HepG2 (cell line): ENCODE measurements at regions not wholly inside any gene's neighbourhood (a gene's known extent, or its start where the extent isn't known, plus 50 kb on each side); places are given as distances from the start of the nearest gene placed in this dataset.

Experiments used
- ATAC-seq: fragments of 200-7000 bp; cut with Tn5 transposase; 3 replicates; pipeline ENCODE4 v1.9.1; 2020; ENCODE audit warnings: mild to moderate bottlenecking, moderate library complexity
- BruUV-seq: library from RNA; stranded (reverse); fragments of 400-500 nt; replicated peaks from 2 replicates; lab custom pipeline; 2021; lab: Mats Ljungman, UMichigan
- CTCF ChIA-PET: fragments of 300-600 bp; formaldehyde crosslinking; extraction: SDS; loops from one replicate; lab custom pipeline; 2021; ENCODE audit warnings: low total read pairs, inconsistent platforms, low intra/inter-chr PET ratio; lab: Yijun Ruan, JAX
- POLR2A ChIA-PET: fragments of 350-600 bp; sonication (Branson Sonifier 250); formaldehyde crosslinking; loops from one replicate; lab custom pipeline; 2020; ENCODE audit warnings: antibody characterized with exemption, inconsistent platforms; lab: Yijun Ruan, JAX
- DNase-seq: peaks from one replicate; pipeline ENCODE4 v3.0.0-alpha.2; 2015; ENCODE audit warnings: low spot score
- FAIRE-seq: peaks from 3 replicates; lab custom pipeline; 2011; peaks lifted over from hg19 to GRCh38; lab: Jason Lieb, UNC
- H2AFZ ChIP-seq: one replicate; pipeline ENCODE4 v1.6.1; 2011; ENCODE audit warnings: low read length, inconsistent platforms
- H3K27ac ChIP-seq: fragments of 300-600 bp; 3 replicates; pipeline ENCODE4 v1.8.0; 2011; ENCODE audit warnings: mixed run types, mild to moderate bottlenecking, mixed read lengths, low read length, inconsistent platforms; ENCODE audit not compliant: insufficient read depth; ENCODE audit errors: extremely low read length
- H3K27me3 ChIP-seq, 2 experiments: fragments of 200-600 bp in 1 of 2; 2 replicates in 1 of 2; 3 replicates in 1 of 2; pipeline versions ENCODE4 v1.6.0 to v1.8.0; 2011; ENCODE audit warnings: low read length in 2 of 2, mild to moderate bottlenecking in 2 of 2, moderate library complexity in 2 of 2, inconsistent platforms in 1 of 2; ENCODE audit not compliant: insufficient read depth in 2 of 2, control insufficient read depth in 1 of 2
- H3K36me3 ChIP-seq, 2 experiments: fragments of 200-600 bp in 1 of 2; replicated peaks in 1 of 2; 2 replicates in 1 of 2; 3 replicates in 1 of 2; pipeline versions ENCODE4 v1.5.1 to v1.8.0; 2011; ENCODE audit warnings: low read length in 2 of 2, inconsistent platforms in 1 of 2; ENCODE audit not compliant: insufficient read depth in 2 of 2, control insufficient read depth in 1 of 2
- H3K4me1 ChIP-seq: 2 replicates; pipeline ENCODE4 v1.5.1; 2012; ENCODE audit warnings: low read length, inconsistent platforms; ENCODE audit not compliant: insufficient read depth
- H3K4me2 ChIP-seq: 2 replicates; pipeline ENCODE4 v1.6.0; 2011; ENCODE audit warnings: low read depth, low read length, inconsistent platforms
- H3K4me3 ChIP-seq, 3 experiments: fragments of 200-600 bp in 1 of 3; sonication (generic), shearing (Covaris generic) in 1 of 3; replicated peaks in 1 of 3; 2 replicates each; pipeline ENCODE4 v1.5.1; 2011 to 2016; ENCODE audit warnings: low read length in 3 of 3, inconsistent platforms in 2 of 3, low read depth in 2 of 3, mild to moderate bottlenecking in 2 of 3, control low read depth in 1 of 3, mixed read lengths in 1 of 3; ENCODE audit not compliant: insufficient read depth in 1 of 3
- H3K79me2 ChIP-seq: one replicate; pipeline ENCODE4 v1.6.1; 2011; ENCODE audit warnings: low read length, inconsistent platforms; ENCODE audit not compliant: insufficient read depth
- H3K9ac ChIP-seq: 2 replicates; pipeline ENCODE4 v1.6.0; 2011; ENCODE audit warnings: mild to moderate bottlenecking, low read depth, low read length, inconsistent platforms; ENCODE audit not compliant: insufficient read depth
- H3K9me3 ChIP-seq: 2 replicates; pipeline ENCODE4 v1.5.1; 2012; ENCODE audit warnings: mild to moderate bottlenecking, low read length
- H4K20me1 ChIP-seq: 2 replicates; pipeline ENCODE4 v1.6.0; 2011; ENCODE audit warnings: inconsistent platforms, mild to moderate bottlenecking, low read length, moderate library complexity; ENCODE audit not compliant: insufficient read depth
- ARID3A ChIP-seq: IDR thresholded peaks from 2 replicates; pipeline ENCODE4 v1.6.1; 2012; ENCODE audit warnings: low read depth, low read length, improper control_type of control experiment
- CTCF ChIP-seq: sonication (generic); formaldehyde crosslinking; IDR thresholded peaks from 2 replicates; pipeline ENCODE4 v1.5.0; 2020; ENCODE audit warnings: mild to moderate bottlenecking, missing genetic modification reagents, moderate library complexity
- IRF9 ChIP-seq: sonication (generic); formaldehyde crosslinking; IDR thresholded peaks from 2 replicates; pipeline ENCODE4 v1.8.0; 2022; ENCODE audit warnings: missing genetic modification reagents, mild to moderate bottlenecking, borderline replicate concordance
- KLF13 ChIP-seq: sonication (generic); formaldehyde crosslinking; IDR thresholded peaks from 2 replicates; pipeline ENCODE4 v1.4.0; 2020; ENCODE audit warnings: mild to moderate bottlenecking, missing genetic modification reagents
- MAF1 ChIP-seq: sonication (generic); formaldehyde crosslinking; IDR thresholded peaks from 2 replicates; pipeline ENCODE4 v1.5.0; 2020; ENCODE audit warnings: missing genetic modification reagents, borderline replicate concordance
- RORA ChIP-seq: sonication (generic); formaldehyde crosslinking; IDR thresholded peaks from 2 replicates; pipeline ENCODE4 v1.5.0; 2020; ENCODE audit warnings: mild to moderate bottlenecking, missing genetic modification reagents, moderate library complexity
- ZNF383 ChIP-seq: sonication (generic); formaldehyde crosslinking; IDR thresholded peaks from 2 replicates; pipeline ENCODE4 v1.4.0; 2020; ENCODE audit warnings: missing genetic modification reagents, mild to moderate bottlenecking, borderline replicate concordance
- ZNF557 ChIP-seq: sonication (generic); formaldehyde crosslinking; IDR thresholded peaks from 2 replicates; pipeline ENCODE4 v1.4.0; 2020; ENCODE audit warnings: missing genetic modification reagents
- WGBS: methylation state at CpG from one replicate; pipeline ENCODE4 v1.1.6; 2017; ENCODE audit warnings: low lambda C conversion rate; 5-methylcytosine and 5-hydroxymethylcytosine counted together
- in situ Hi-C: cut with HindIII; loops from 2 replicates; pipeline ENCODE4 v1.10.0; 2017; ENCODE audit warnings: low pct_unique_long_range_greater_than_20kb; ENCODE audit not compliant: extremely low pct_ligation_motif_present
- intact Hi-C: fragments of 100-400 bp; cut with micrococcal nuclease; formaldehyde crosslinking; loops from one replicate; pipeline ENCODE4 v1.10.0; 2022; ENCODE audit not compliant: unreplicated experiment

GRCh38 chr16:72725643-72726042, 322.3 kb downstream of the ZFHX3 start (continued):
- TF ChIP-seq CTCF (CRISPR knock-in tag), result no peak

GRCh38 chr16:72723781-72724180, 324.1 kb downstream of the ZFHX3 start:
- FAIRE-seq (no peak), DNase-seq (no peak), ATAC-seq (no peak)
- no peak overlapping the region for H3K4me2 ChIP-seq
- no peaks in the 10 kb centered on the region for H3K9me3 ChIP-seq
- H4K20me1 ChIP-seq, result no peaks in the 10 kb centered on the region
- WGBS, result 87% methylated on average over 4 of the region's 4 CpGs
- H3K4me1 ChIP-seq, result no peaks in the 10 kb centered on the region
- no TSS peak for BruUV-seq
- ChIA-PET POLR2A (no interaction called here), CTCF (no interaction called here)
- H3K27ac ChIP-seq, result no peak overlapping the region
- H3K27me3 ChIP-seq, result no peaks in the 10 kb centered on the region
- intact Hi-C loops, result no loop called here
- TF ChIP-seq RORA, result no peak
- TF ChIP-seq ZNF383 (CRISPR knock-in tag), result no peak
- TF ChIP-seq MAF1, result no peak
- TF ChIP-seq IRF9 (CRISPR knock-in tag), result no peak
- TF ChIP-seq ARID3A, result no peak
- no peak for TF ChIP-seq KLF13 (CRISPR knock-in tag)
- no peak for TF ChIP-seq ZNF557
- H3K4me3 ChIP-seq, result no peak overlapping the region
- H3K79me2 ChIP-seq, result no peaks in the 10 kb centered on the region
- no peak overlapping the region for H2AFZ ChIP-seq
- H3K36me3 ChIP-seq, result no peaks in the 10 kb centered on the region
- H3K9ac ChIP-seq, result no peak overlapping the region
- in situ Hi-C loops, result no loop called here
